Sigmoid colon (tissue), 4 donors: ENCODE measurements at regions not wholly inside any gene's neighbourhood (a gene's known extent, or its start where the extent isn't known, plus 50 kb on each side); places are given as distances from the start of the nearest gene placed in this dataset.

Experiments
- CTCF ChIP-seq, 4 experiments: fragments of 450-650 bp in 3 of 4; fragments of 200-600 bp in 1 of 4; IDR thresholded peaks; one replicate each; pipeline ENCODE4 v1.5.1; 2016 to 2019; ENCODE audit warnings: antibody characterized with exemption in 4 of 4, mild to moderate bottlenecking in 3 of 4, moderate library complexity in 2 of 4
- POLR2A ChIP-seq, 2 donors: fragments of 450-650 bp; IDR thresholded peaks; one replicate each; pipeline ENCODE4 v1.6.1; 2016; ENCODE audit warnings: antibody characterized with exemption in 2 of 2, mild to moderate bottlenecking in 2 of 2, moderate library complexity in 2 of 2
- POLR2AphosphoS5 ChIP-seq, 4 donors: sonication (generic); formaldehyde crosslinking; IDR thresholded peaks; one replicate each; pipeline ENCODE4 v1.6.1; 2017; ENCODE audit warnings: antibody characterized with exemption in 4 of 4

GRCh38 chr2:106012001-106012590 lies 182.0 kb downstream of the UXS1 start:
- TF ChIP-seq CTCF (IDR thresholded peaks at IDR 0.05) (no peak), POLR2AphosphoS5 (IDR thresholded peaks at IDR 0.05) (no peak), POLR2A (IDR thresholded peaks at IDR 0.05) (no peak)
